Lower leg skin (tissue), 4 donors: ENCODE measurements at regions not wholly inside any gene's neighbourhood (a gene's known extent, or its start where the extent isn't known, plus 50 kb on each side); places are given as distances from the start of the nearest gene placed in this dataset.

Experiments
- DNase-seq, 2 donors: peaks; one replicate each; pipeline ENCODE4 v3.0.0-alpha.2; 2019; ENCODE audit warnings: low spot score in 2 of 2
- H3K4me3 ChIP-seq: fragments of 200-600 bp; sonication (generic); 2 replicates; pipeline ENCODE4 v1.5.1; 2017; ENCODE audit warnings: mild to moderate bottlenecking, low read depth; ENCODE audit not compliant: poor library complexity, severe bottlenecking
- CTCF ChIP-seq, 3 donors: fragments of 450-650 bp; IDR thresholded peaks; one replicate each; pipeline ENCODE4 v1.5.1; 2016; ENCODE audit warnings: antibody characterized with exemption in 3 of 3, mild to moderate bottlenecking in 3 of 3, moderate library complexity in 2 of 3
- POLR2A ChIP-seq, 2 donors: fragments of 450-650 bp; IDR thresholded peaks; one replicate each; pipeline ENCODE4 v1.6.1; 2016 to 2017; ENCODE audit warnings: antibody characterized with exemption in 2 of 2, mild to moderate bottlenecking in 1 of 2, moderate library complexity in 1 of 2
- WGBS, 2 donors: methylation state at CpG; one replicate each; pipeline ENCODE4 v1.1.5; 2018; 5-methylcytosine and 5-hydroxymethylcytosine counted together
- intact Hi-C: fragments of 100-400 bp; cut with DNase I; formaldehyde crosslinking; loops from one replicate; pipeline ENCODE4 v1.15.0; 2023; ENCODE audit warnings: low total_unique reads

- TF ChIP-seq CTCF (IDR thresholded peaks at IDR 0.05) (no peak), POLR2A (IDR thresholded peaks at IDR 0.05) (no peak)
- intact Hi-C loops, result no loop called here
- no peak overlapping the region for H3K4me3 ChIP-seq
- WGBS, 2 donors, result 60 to 73% methylated on average over 2 of the region's 2 CpGs
- no peak for DNase-seq
Observed at GRCh38 chr2:140128909-140129308, 1348.7 kb upstream of the NXPH2 start.

- intact Hi-C loops, result no loop called here
- no peak overlapping the region for H3K4me3 ChIP-seq
- DNase-seq, result no peak
- TF ChIP-seq CTCF (IDR thresholded peaks at IDR 0.05) (no peak), POLR2A (IDR thresholded peaks at IDR 0.05) (no peak)
- 79 to 91% methylated on average over 5 of the region's 5 CpGs for WGBS, 2 donors
Observed at GRCh38 chr2:140122001-140122400, 1341.8 kb upstream of the NXPH2 start.

- 41 to 57% methylated on average over 1 of the region's 1 CpG for WGBS, 2 donors
- no peak overlapping the region for H3K4me3 ChIP-seq
- DNase-seq, result no peak
- TF ChIP-seq CTCF (IDR thresholded peaks at IDR 0.05), result no peak
- no peak for TF ChIP-seq POLR2A (IDR thresholded peaks at IDR 0.05)
- intact Hi-C loops, result no loop called here
Observed at GRCh38 chr2:140117386-140117785, 1337.2 kb upstream of the NXPH2 start.

GRCh38 chr2:140108706-140109475 is 1328.7 kb upstream of the NXPH2 start:
- TF ChIP-seq CTCF (IDR thresholded peaks at IDR 0.05) (no peak), POLR2A (IDR thresholded peaks at IDR 0.05) (no peak)
- H3K4me3 ChIP-seq, result no peak overlapping the region
- no peak for DNase-seq
- 62 to 71% methylated on average over 5 of the region's 5 CpGs for WGBS, 2 donors
- intact Hi-C loops, result no loop called here

GRCh38 chr2:140091926-140092325 is 1311.7 kb upstream of the NXPH2 start:
- WGBS, 2 donors, result 93 to 94% methylated on average over 1 of the region's 1 CpG
- no peak for DNase-seq
- H3K4me3 ChIP-seq, result no peak overlapping the region
- TF ChIP-seq CTCF (IDR thresholded peaks at IDR 0.05) (no peak), POLR2A (IDR thresholded peaks at IDR 0.05) (no peak)
- intact Hi-C loops, result no loop called here

GRCh38 chr2:140086964-140087363 is 1306.8 kb upstream of the NXPH2 start:
- no peak for DNase-seq
- 54 to 56% methylated on average over 1 of the region's 1 CpG for WGBS, 2 donors
- TF ChIP-seq CTCF (IDR thresholded peaks at IDR 0.05) (no peak), POLR2A (IDR thresholded peaks at IDR 0.05) (no peak)
- intact Hi-C loops, result no loop called here
- no peak overlapping the region for H3K4me3 ChIP-seq
